Fibroblast of lung (primary cell): ENCODE measurements at regions not wholly inside any gene's neighbourhood (a gene's known extent, or its start where the extent isn't known, plus 50 kb on each side); places are given as distances from the start of the nearest gene placed in this dataset.

Source experiments
- DNase-seq, 2 donors: peaks; one replicate each; pipeline versions ENCODE4 v3.0.0 to v3.0.0-alpha.2; 2010; ENCODE audit warnings: low read depth in 2 of 2
- H2AFZ ChIP-seq: 2 replicates; pipeline ENCODE4 v1.5.1; 2012; ENCODE audit warnings: low read length, control low read depth, inconsistent platforms
- H3K27ac ChIP-seq: 2 replicates; pipeline ENCODE4 v1.5.1; 2011; ENCODE audit warnings: low read length, control low read depth; ENCODE audit not compliant: insufficient read depth
- H3K27me3 ChIP-seq: 2 replicates; pipeline ENCODE4 v1.5.1; 2011; ENCODE audit warnings: mild to moderate bottlenecking, low read length; ENCODE audit not compliant: control insufficient read depth, insufficient read depth
- H3K36me3 ChIP-seq: 2 replicates; pipeline ENCODE4 v1.5.1; 2011; ENCODE audit warnings: low read length; ENCODE audit not compliant: control insufficient read depth, insufficient read depth
- H3K4me1 ChIP-seq: 2 replicates; pipeline ENCODE4 v1.5.1; 2011; ENCODE audit warnings: low read length; ENCODE audit not compliant: control insufficient read depth, insufficient read depth; ENCODE audit errors: extremely low read depth
- H3K4me2 ChIP-seq: 2 replicates; pipeline ENCODE4 v1.5.1; 2011; ENCODE audit warnings: low read length, control low read depth; ENCODE audit not compliant: insufficient read depth; ENCODE audit errors: extremely low read depth
- H3K4me3 ChIP-seq, 4 experiments: fragments of 200-600 bp in 1 of 4; sonication (generic) in 1 of 4; replicated peaks in 1 of 4; 2 replicates each; pipeline ENCODE4 v1.5.1; 2011 to 2016; ENCODE audit warnings: low read length in 4 of 4, low read depth in 3 of 4, mild to moderate bottlenecking in 3 of 4, control low read depth in 2 of 4, inconsistent platforms in 1 of 4, mixed read lengths in 1 of 4; ENCODE audit not compliant: insufficient read depth in 1 of 4; ENCODE audit errors: control extremely low read depth in 1 of 4
- H3K79me2 ChIP-seq: 2 replicates; pipeline ENCODE4 v1.5.1; 2012; ENCODE audit warnings: mild to moderate bottlenecking, low read length, inconsistent platforms; ENCODE audit not compliant: control insufficient read depth, insufficient read depth
- H3K9ac ChIP-seq: 2 replicates; pipeline ENCODE4 v1.5.1; 2011; ENCODE audit warnings: mild to moderate bottlenecking, low read length, control low read depth; ENCODE audit not compliant: insufficient read depth
- H3K9me3 ChIP-seq: 2 replicates; pipeline ENCODE4 v1.5.1; 2012; ENCODE audit warnings: low read depth, low read length; ENCODE audit not compliant: control insufficient read depth, insufficient read depth
- H4K20me1 ChIP-seq: 2 replicates; pipeline ENCODE4 v1.5.1; 2011; ENCODE audit warnings: low read length; ENCODE audit not compliant: control insufficient read depth, insufficient read depth; ENCODE audit errors: extremely low read depth
- CTCF ChIP-seq, 2 donors: IDR thresholded peaks in 1 of 2; conservative IDR thresholded peaks in 1 of 2; 1 replicate in 1 of 2; 2 replicates in 1 of 2; pipeline ENCODE4 v1.5.1; 2011 to 2012; ENCODE audit warnings: low read length in 2 of 2, control low read depth in 1 of 2, inconsistent platforms in 1 of 2, low read depth in 1 of 2, mild to moderate bottlenecking in 1 of 2
- EZH2 ChIP-seq: IDR thresholded peaks from 2 replicates; pipeline ENCODE4 v1.5.1; 2012; ENCODE audit warnings: low read length, control low read depth, mild to moderate bottlenecking; ENCODE audit errors: missing control alignments

DNA sequence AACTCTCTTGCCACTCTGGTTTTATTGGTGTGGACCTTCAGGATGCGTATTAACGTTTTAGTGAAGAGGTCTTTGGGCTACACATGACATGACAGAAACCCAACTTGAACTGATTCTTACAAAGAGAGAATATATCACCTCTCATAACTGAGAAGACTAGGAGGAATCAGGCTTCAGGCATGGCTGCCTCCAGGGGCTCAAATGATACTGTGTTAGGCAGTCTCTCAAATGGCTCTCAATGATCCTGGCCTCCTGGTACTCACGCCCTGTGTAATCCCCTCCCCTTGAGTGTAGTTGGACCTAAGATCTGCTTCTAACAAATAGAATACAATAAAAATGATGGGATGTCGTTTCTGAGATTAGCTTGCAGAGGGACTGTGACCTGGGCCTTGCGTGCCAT is 58.5 kb upstream of the SYPL1 start:
- no peak for TF ChIP-seq CTCF (conservative IDR thresholded peaks at IDR 0.05 in 1 of 2, IDR thresholded peaks at IDR 0.05 in 1 of 2; ENCODE audit: low read depth in 1 of 2, low read length in 2 of 2)
- no peak for TF ChIP-seq EZH2
- DNase-seq = no peak
- H3K9ac ChIP-seq = no peak overlapping the region

DNA sequence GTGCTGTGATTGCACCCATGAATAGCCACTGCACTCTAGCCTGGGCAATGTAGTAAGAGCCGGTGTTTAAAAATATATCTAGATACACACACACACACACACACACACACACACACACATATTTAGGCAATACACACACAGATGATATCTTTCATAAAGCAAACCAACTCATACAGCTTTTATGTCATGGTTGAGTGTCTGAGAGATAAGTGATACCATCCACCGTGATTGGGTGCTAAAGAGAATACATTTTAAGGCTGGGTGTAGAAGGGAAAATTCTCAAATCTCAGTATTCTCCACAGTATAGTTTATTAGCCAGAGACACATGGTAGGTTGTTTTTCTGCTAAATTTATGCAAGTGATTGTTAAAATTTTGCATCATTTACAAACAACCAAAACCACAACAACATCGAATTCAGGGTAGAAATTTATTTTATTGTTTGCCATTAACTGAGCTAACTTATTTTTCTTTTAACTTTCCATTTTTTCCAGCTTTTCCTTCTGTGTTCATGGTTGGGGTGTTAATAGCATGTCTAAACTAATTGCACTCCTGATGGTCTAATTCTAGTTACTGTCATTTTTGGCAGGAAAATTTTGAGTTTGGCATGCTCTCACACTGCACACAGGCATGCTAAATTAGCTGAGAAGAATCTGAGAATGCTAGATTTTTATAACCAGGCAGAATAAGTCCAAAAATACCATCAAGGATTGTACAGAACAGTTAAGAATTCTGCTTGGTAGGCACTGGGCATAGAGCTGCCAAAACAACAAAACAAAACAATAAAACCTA is 57.9 kb upstream of the SYPL1 start:
- TF ChIP-seq EZH2 (no peak), CTCF (conservative IDR thresholded peaks at IDR 0.05 in 1 of 2, IDR thresholded peaks at IDR 0.05 in 1 of 2; ENCODE audit: low read depth in 1 of 2, low read length in 2 of 2) (no peak)
- H3K9me3 ChIP-seq = no peaks in the 10 kb centered on the region
- H3K4me1 ChIP-seq = peaks cover 3% of the 10 kb centered on the region
- no peak for DNase-seq
- H3K4me2 ChIP-seq = no peak overlapping the region
- no peaks in the 10 kb centered on the region for H3K79me2 ChIP-seq
- no peak overlapping the region for H3K27ac ChIP-seq
- H3K36me3 ChIP-seq = no peaks in the 10 kb centered on the region
- no peak overlapping the region for H3K4me3 ChIP-seq
- no peak overlapping the region for H3K9ac ChIP-seq
- no peaks in the 10 kb centered on the region for H3K27me3 ChIP-seq
- no peak overlapping the region for H2AFZ ChIP-seq
- H4K20me1 ChIP-seq = no peaks in the 10 kb centered on the region

More for the DNA sequence above, 58.5 kb upstream of the SYPL1 start:
- Histone ChIP-seq H3K4me1 (peaks cover 3% of the 10 kb centered on the region), H3K79me2 (no peaks in the 10 kb centered on the region), H3K4me2 (no peak overlapping the region), H3K27ac (no peak overlapping the region), H3K27me3 (no peaks in the 10 kb centered on the region), H3K4me3 (no peak overlapping the region), H3K9me3 (no peaks in the 10 kb centered on the region), H3K36me3 (no peaks in the 10 kb centered on the region), H2AFZ (no peak overlapping the region), H4K20me1 (no peaks in the 10 kb centered on the region)

- H3K36me3 ChIP-seq = no peaks in the 10 kb centered on the region
- H3K4me2 ChIP-seq = no peak overlapping the region
- H3K4me3 ChIP-seq = no peak overlapping the region
- peaks cover 3% of the 10 kb centered on the region for H3K4me1 ChIP-seq
- no peaks in the 10 kb centered on the region for H3K79me2 ChIP-seq
- H3K27me3 ChIP-seq = no peaks in the 10 kb centered on the region
- H3K9ac ChIP-seq = no peak overlapping the region
- H3K27ac ChIP-seq = no peak overlapping the region
- no peak for TF ChIP-seq EZH2
- no peak for TF ChIP-seq CTCF (conservative IDR thresholded peaks at IDR 0.05 in 1 of 2, IDR thresholded peaks at IDR 0.05 in 1 of 2; ENCODE audit: low read depth in 1 of 2, low read length in 2 of 2)
- H3K9me3 ChIP-seq = no peaks in the 10 kb centered on the region
- no peaks in the 10 kb centered on the region for H4K20me1 ChIP-seq
- peak; percentile 18 to 23 for DNase-seq
- H2AFZ ChIP-seq = no peak overlapping the region
These were observed 55.5 kb upstream of the SYPL1 start for GRCh38 chr7:106167439-106168136.
